VCaP (cell line): ENCODE measurements at regions not wholly inside any gene's neighbourhood (a gene's known extent, or its start where the extent isn't known, plus 50 kb on each side); places are given as distances from the start of the nearest gene placed in this dataset.
"Not testable (repeated sequence)": the region's sequence is repeated elsewhere in the genome, so short reads cannot be mapped to it uniquely, and the experiment has no call there.

Experiments used
- H3K27ac ChIP-seq: fragments of 450-650 bp; 2 replicates; pipeline ENCODE4 v1.5.1; 2017
- TF ChIP-seq, protein P1 (sequence below): fragments of 450-650 bp; conservative IDR thresholded peaks from 2 replicates; pipeline ENCODE4 v1.5.1; 2017; ENCODE audit warnings: mild to moderate bottlenecking, moderate library complexity

GRCh38 chr6:67790569-67790968 lies 844.5 kb upstream of the ADGRB3 start:
- H3K27ac ChIP-seq, result no peak overlapping the region
- TF ChIP-seq, protein P1, sequence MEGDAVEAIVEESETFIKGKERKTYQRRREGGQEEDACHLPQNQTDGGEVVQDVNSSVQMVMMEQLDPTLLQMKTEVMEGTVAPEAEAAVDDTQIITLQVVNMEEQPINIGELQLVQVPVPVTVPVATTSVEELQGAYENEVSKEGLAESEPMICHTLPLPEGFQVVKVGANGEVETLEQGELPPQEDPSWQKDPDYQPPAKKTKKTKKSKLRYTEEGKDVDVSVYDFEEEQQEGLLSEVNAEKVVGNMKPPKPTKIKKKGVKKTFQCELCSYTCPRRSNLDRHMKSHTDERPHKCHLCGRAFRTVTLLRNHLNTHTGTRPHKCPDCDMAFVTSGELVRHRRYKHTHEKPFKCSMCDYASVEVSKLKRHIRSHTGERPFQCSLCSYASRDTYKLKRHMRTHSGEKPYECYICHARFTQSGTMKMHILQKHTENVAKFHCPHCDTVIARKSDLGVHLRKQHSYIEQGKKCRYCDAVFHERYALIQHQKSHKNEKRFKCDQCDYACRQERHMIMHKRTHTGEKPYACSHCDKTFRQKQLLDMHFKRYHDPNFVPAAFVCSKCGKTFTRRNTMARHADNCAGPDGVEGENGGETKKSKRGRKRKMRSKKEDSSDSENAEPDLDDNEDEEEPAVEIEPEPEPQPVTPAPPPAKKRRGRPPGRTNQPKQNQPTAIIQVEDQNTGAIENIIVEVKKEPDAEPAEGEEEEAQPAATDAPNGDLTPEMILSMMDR, result no peak

DNA sequence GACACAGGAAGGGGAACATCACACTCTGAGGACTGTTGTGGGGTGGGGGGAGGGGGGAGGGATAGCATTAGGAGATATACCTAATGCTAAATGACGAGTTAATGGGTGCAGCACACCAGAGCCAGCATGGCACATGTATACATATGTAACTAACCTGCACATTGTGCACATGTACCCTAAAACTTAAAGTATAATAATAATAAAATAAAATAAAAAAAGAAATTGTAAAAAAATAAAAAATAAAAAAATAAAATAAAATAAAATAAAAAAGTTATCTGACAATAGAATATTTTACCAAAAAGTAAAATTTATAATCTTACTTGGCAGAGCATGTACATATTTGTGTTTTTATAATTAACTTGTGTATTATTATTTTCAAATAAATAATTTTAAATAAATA lies 848.0 kb upstream of the ADGRB3 start:
- H3K27ac ChIP-seq, result not testable (repeated sequence)

DNA sequence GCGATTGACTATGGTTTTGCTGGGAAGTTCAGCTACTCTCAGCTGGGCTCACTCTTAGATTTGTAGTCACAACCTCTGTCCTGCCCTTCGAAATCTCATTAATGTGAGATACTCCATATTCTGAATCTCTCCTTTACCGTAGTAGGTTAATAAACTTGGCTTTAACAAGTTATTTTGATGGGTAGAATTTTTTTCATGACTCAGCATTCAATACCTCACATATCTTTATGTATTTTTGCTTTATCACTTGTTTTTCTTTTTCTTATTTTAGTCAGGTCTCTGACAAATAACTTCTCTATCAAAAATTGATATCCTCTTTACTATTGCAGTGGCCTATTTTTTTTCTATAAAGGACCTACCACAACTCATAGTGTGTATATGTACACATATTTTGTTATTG lies 855.2 kb upstream of the ADGRB3 start:
- H3K27ac ChIP-seq, result no peak overlapping the region
- TF ChIP-seq, protein P1, result no peak

- no peak overlapping the region for H3K27ac ChIP-seq
- TF ChIP-seq, protein P1, result no peak
Measured at GRCh38 chr6:67775333-67775732, 859.7 kb upstream of the ADGRB3 start.

DNA sequence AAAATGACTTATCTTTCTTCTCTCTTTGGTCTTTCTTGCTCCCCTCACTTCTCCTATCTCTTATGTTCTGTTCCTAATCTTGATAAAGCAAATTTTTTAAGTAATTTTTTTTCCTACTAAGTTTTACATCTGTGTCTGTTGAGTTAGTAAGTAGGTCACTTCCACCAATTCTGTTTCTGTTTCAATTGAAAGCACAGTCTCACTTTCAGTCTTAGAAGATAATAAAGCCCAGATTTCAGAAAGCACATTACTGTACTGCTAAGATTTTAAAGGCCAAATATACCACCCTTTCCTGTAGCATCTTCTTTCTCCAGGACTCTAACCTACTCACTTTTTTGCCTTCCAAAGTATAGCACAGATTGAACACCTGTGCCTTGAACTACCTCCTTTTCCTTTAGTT lies 866.1 kb upstream of the ADGRB3 start:
- H3K27ac ChIP-seq, result no peak overlapping the region
- TF ChIP-seq, protein P1, result no peak

DNA sequence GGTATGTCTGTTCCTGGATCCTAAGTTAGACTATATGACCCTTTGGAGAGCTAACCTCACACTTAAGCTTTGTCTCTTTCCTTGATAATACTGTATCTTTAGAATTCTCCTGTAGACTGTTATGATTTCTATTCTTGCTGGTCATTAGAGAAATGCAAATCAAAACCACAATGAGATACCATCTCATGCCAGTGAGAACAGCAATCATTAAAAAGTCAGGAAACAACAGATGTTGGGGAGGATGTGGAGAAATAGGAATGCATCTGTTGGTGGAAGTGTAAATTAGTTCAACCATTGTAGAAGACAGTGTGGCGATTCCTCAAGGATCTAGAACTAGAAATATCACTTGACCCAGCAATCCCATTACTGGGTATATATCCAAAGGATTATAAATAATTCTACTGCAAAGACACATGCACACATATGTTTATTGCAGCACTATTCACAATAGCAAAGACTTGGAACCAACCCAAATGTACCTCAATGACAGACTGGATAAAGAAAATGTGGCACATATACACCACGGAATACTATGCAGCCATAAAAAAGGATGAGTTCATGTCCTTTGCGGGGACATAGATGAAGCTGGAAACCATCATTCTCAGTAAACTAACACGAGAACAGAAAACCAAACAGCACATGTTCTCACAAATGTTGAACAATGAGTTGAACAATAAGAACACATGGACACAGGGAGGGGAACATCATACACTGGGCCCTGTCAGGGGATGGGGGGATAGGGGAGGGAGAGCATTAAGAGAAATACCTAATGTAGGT lies 867.8 kb upstream of the ADGRB3 start:
- H3K27ac ChIP-seq, result not testable (repeated sequence)

GRCh38 chr6:67766057-67766456 lies 869.0 kb upstream of the ADGRB3 start:
- TF ChIP-seq, protein P1, result no peak
- H3K27ac ChIP-seq, result no peak overlapping the region

- TF ChIP-seq, protein P1, result no peak
- H3K27ac ChIP-seq, result no peak overlapping the region
Measured at GRCh38 chr6:67759001-67759400, 876.1 kb upstream of the ADGRB3 start.
